DND-41 (cell line): ENCODE measurements at regions not wholly inside any gene's neighbourhood (a gene's known extent, or its start where the extent isn't known, plus 50 kb on each side); places are given as distances from the start of the nearest gene placed in this dataset.
A peak's percentile ranks its signal among the peaks of the same experiment; 100 is the strongest.

Source experiments
- ATAC-seq: fragments of 200-7000 bp; cut with Tn5 transposase; 3 replicates; pipeline ENCODE4 v1.9.1; 2021; ENCODE audit warnings: low read depth; ENCODE audit not compliant: insufficient read depth
- DNase-seq: peaks from one replicate; pipeline ENCODE4 v3.0.0-alpha.2; 2020
- H2AFZ ChIP-seq: 2 replicates; pipeline ENCODE4 v1.6.0; 2012; ENCODE audit warnings: low read depth, low read length
- H3K27ac ChIP-seq: 2 replicates; pipeline ENCODE4 v1.5.1; 2012; ENCODE audit warnings: low read length, inconsistent platforms
- H3K27me3 ChIP-seq: fragments of 200-600 bp; sonication (generic); 2 replicates; pipeline ENCODE4 v1.6.0; 2012; ENCODE audit warnings: low read length, mild to moderate bottlenecking, inconsistent platforms; ENCODE audit not compliant: insufficient read depth, poor library complexity
- H3K36me3 ChIP-seq: 2 replicates; pipeline ENCODE4 v1.5.1; 2012; ENCODE audit warnings: low read length, inconsistent platforms; ENCODE audit not compliant: insufficient read depth
- H3K4me1 ChIP-seq: 2 replicates; pipeline ENCODE4 v1.5.1; 2012; ENCODE audit warnings: mild to moderate bottlenecking, low read length; ENCODE audit not compliant: insufficient read depth
- H3K4me2 ChIP-seq: 2 replicates; pipeline ENCODE4 v1.6.0; 2012; ENCODE audit warnings: mild to moderate bottlenecking, moderate library complexity, low read length, inconsistent platforms; ENCODE audit not compliant: insufficient read depth
- H3K4me3 ChIP-seq, 2 experiments: fragments of 200-600 bp in 1 of 2; shearing (Covaris generic) in 1 of 2; 2 replicates each; pipeline ENCODE4 v1.5.1; 2012 to 2016; ENCODE audit warnings: inconsistent platforms in 2 of 2, low read length in 2 of 2, mild to moderate bottlenecking in 2 of 2, low read depth in 1 of 2, moderate library complexity in 1 of 2
- H3K79me2 ChIP-seq: 2 replicates; pipeline ENCODE4 v1.6.0; 2012; ENCODE audit warnings: low read length, inconsistent platforms; ENCODE audit not compliant: insufficient read depth
- H3K9ac ChIP-seq: 2 replicates; pipeline ENCODE4 v1.6.0; 2012; ENCODE audit warnings: low read depth, mild to moderate bottlenecking, inconsistent platforms, low read length, moderate library complexity
- H3K9me3 ChIP-seq: 2 replicates; pipeline ENCODE4 v1.5.1; 2012; ENCODE audit warnings: low read length, moderate library complexity, mild to moderate bottlenecking, inconsistent platforms; ENCODE audit not compliant: insufficient read depth, severe bottlenecking
- H4K20me1 ChIP-seq: 2 replicates; pipeline ENCODE4 v1.6.0; 2012; ENCODE audit warnings: low read length; ENCODE audit not compliant: insufficient read depth
- EZH2 ChIP-seq: IDR thresholded peaks from 3 replicates; pipeline ENCODE4 v1.6.1; 2012; ENCODE audit warnings: borderline replicate concordance, low read depth, mild to moderate bottlenecking, moderate library complexity, low read length, inconsistent platforms; ENCODE audit not compliant: severe bottlenecking
- TF ChIP-seq, protein P1 (sequence below): IDR thresholded peaks from 2 replicates; pipeline ENCODE4 v1.5.1; 2012; ENCODE audit warnings: borderline replicate concordance, low read length, moderate library complexity, mild to moderate bottlenecking; ENCODE audit not compliant: poor library complexity, severe bottlenecking; ENCODE audit errors: extremely low read depth

DNA sequence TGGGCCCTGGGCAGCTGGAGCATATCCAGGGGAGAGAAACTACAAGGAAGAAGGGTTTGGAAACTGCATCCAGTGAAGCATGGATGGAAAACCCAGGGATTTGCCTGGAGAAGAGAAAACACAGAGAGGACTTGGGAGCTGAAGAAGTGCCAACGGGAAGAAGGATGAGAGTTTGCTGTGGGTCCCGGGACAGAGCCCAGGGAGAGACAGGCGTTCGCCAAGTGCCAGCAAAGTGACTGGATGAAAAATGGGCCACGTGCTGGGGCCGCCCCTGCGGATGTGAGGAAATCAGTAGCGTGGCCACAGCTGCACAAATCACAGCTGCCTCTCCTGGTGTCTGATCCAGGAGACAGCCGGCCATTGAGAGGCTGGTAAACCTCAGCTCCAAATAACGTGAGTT lies 70.4 kb downstream of the HES1 start:
- peaks cover 13% of the 10 kb centered on the region for H3K27me3 ChIP-seq
- TF ChIP-seq, protein P1, sequence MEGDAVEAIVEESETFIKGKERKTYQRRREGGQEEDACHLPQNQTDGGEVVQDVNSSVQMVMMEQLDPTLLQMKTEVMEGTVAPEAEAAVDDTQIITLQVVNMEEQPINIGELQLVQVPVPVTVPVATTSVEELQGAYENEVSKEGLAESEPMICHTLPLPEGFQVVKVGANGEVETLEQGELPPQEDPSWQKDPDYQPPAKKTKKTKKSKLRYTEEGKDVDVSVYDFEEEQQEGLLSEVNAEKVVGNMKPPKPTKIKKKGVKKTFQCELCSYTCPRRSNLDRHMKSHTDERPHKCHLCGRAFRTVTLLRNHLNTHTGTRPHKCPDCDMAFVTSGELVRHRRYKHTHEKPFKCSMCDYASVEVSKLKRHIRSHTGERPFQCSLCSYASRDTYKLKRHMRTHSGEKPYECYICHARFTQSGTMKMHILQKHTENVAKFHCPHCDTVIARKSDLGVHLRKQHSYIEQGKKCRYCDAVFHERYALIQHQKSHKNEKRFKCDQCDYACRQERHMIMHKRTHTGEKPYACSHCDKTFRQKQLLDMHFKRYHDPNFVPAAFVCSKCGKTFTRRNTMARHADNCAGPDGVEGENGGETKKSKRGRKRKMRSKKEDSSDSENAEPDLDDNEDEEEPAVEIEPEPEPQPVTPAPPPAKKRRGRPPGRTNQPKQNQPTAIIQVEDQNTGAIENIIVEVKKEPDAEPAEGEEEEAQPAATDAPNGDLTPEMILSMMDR = no peak
- no peak for TF ChIP-seq EZH2
- peak overlapping the region; percentile 71 for H3K27ac ChIP-seq
- H3K9me3 ChIP-seq = no peaks in the 10 kb centered on the region
- peaks cover 46% of the 10 kb centered on the region for H3K4me1 ChIP-seq
- H3K4me3 ChIP-seq = peak overlapping the region in 1 of 2 experiments; percentile 15; a peak in 1 of 4 replicates
- no peak for DNase-seq
- no peak for ATAC-seq
- peak overlapping the region; percentile 2 for H3K9ac ChIP-seq
- no peaks in the 10 kb centered on the region; the same call in 1 of the 2 replicates for H3K79me2 ChIP-seq
- no peaks in the 10 kb centered on the region for H3K36me3 ChIP-seq
- peak overlapping the region; percentile 73; the same call in 1 of the 2 replicates for H2AFZ ChIP-seq
- H3K4me2 ChIP-seq = peak overlapping the region; percentile 84
- H4K20me1 ChIP-seq = no peaks in the 10 kb centered on the region

DNA sequence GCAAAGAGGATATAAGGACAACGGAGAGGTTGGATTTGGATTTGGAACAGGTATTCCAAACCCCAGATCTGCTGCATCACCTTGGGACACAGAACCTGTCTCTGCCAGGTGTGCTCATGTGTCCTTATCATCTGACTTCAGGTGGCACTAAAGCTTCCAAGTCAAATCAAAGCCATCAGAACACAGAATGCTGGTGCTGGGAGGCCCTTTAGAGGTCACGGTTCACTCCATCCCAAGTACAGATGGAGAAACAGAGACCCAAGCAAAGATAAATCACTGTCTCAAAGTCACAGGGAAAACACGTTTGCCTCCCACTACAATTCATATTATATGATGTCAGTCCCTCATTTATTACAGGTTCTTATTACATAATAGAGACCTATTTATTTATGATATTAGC lies 72.8 kb downstream of the HES1 start:
- no peak for TF ChIP-seq EZH2
- TF ChIP-seq, protein P1 = no peak

DNA sequence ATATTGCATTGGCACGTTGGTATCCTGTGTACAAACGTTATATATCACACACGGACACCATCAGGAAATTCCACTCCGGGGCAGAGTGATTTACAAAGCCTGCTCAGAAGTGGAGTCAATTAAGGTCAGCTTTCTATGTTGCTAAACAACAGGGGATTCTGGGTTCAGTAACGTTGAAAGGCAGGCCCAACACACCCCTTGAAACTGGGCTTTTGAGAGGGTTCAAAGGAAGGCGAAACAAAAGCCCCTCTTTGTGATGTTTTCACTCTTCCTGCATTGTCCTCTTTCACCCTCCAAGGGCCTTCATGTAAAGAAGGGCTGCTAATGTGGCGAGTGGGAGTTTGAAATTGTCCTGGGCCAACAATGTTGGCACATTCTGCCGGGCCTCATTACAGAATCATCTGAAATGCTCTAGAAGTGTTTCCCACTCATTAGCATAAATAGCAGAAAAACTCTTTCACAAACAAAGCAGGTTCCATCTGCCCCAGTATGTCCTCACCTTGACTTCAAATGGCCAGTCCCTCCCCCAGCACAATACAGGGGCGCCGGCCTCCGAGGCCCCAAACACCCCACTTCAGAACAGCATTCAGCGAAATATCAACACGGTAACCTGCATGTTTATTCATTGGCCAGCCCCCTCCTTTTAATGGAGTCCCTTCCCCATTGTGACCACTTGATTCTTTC lies 76.4 kb downstream of the HES1 start:
- Histone ChIP-seq H2AFZ (no peak overlapping the region), H3K9ac (no peak overlapping the region), H3K9me3 (no peaks in the 10 kb centered on the region), H4K20me1 (no peaks in the 10 kb centered on the region), H3K4me2 (no peak overlapping the region), H3K36me3 (no peaks in the 10 kb centered on the region), H3K79me2 (no peaks in the 10 kb centered on the region), H3K4me1 (peaks cover 15% of the 10 kb centered on the region), H3K27ac (0 out of 2 replicates have a peak overlapping the region, but pooled peaks have one; percentile 7), H3K27me3 (no peaks in the 10 kb centered on the region), H3K4me3 (no peak overlapping the region)
- no peak for DNase-seq
- 0 out of 3 replicates have a peak, but pooled peaks have one; percentile 3 for ATAC-seq
- no peak for TF ChIP-seq EZH2
- TF ChIP-seq, protein P1 = no peak

More for the DNA sequence above, 72.8 kb downstream of the HES1 start:
- Histone ChIP-seq H2AFZ (no peak overlapping the region), H3K4me2 (no peak overlapping the region), H3K79me2 (no peaks in the 10 kb centered on the region; the same call in 1 of the 2 replicates), H3K27ac (no peak overlapping the region), H3K4me1 (peaks cover 48% of the 10 kb centered on the region), H3K36me3 (no peaks in the 10 kb centered on the region), H3K4me3 (no peak overlapping the region), H3K9ac (no peak overlapping the region), H3K9me3 (no peaks in the 10 kb centered on the region), H3K27me3 (peaks cover 9% of the 10 kb centered on the region), H4K20me1 (no peaks in the 10 kb centered on the region)
- no peak for ATAC-seq
- no peak for DNase-seq
